Astrocyte of the hippocampus (primary cell): ENCODE measurements at regions not wholly inside any gene's neighbourhood (a gene's known extent, or its start where the extent isn't known, plus 50 kb on each side); places are given as distances from the start of the nearest gene placed in this dataset.
A peak's percentile ranks its signal among the peaks of the same experiment; 100 is the strongest.
"Not testable (repeated sequence)": the region's sequence is repeated elsewhere in the genome, so short reads cannot be mapped to it uniquely, and the experiment has no call there.

ENCODE experiments used
- DNase-seq: peaks from one replicate; pipeline ENCODE4 v3.0.0; 2011; ENCODE audit warnings: low read depth, low spot score

GRCh38 chr17:77337150-77337549, 196.4 kb downstream of the SEC14L1 start:
- no peak for DNase-seq

- no peak for DNase-seq
Observed at GRCh38 chr17:77341069-77341541, 200.3 kb downstream of the SEC14L1 start.

GRCh38 chr17:77342656-77342990, 201.9 kb downstream of the SEC14L1 start:
- DNase-seq: not testable (repeated sequence)

- DNase-seq: no peak
Observed at GRCh38 chr17:77343031-77343800, 202.4 kb downstream of the SEC14L1 start.

DNA sequence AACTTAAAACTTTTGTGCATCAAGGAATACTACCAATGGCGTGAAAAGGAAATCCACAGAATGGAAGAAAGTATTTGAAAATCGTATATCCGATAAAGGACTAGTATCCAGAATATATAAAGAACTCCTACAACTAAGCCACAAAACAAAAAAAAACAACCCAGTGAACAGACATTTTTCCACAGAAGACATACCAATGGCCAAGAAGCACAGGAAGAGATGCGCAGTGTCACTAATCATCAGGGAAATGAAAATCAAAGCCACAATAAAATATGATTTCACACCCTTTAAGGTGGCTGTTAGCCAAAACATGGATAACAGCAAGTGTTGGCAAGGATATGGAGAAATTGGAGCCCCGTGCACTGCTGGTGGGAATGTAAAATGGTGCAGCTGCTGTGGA, 203.3 kb downstream of the SEC14L1 start:
- no peak for DNase-seq

GRCh38 chr17:77345260-77345910, 204.6 kb downstream of the SEC14L1 start:
- no peak for DNase-seq

DNA sequence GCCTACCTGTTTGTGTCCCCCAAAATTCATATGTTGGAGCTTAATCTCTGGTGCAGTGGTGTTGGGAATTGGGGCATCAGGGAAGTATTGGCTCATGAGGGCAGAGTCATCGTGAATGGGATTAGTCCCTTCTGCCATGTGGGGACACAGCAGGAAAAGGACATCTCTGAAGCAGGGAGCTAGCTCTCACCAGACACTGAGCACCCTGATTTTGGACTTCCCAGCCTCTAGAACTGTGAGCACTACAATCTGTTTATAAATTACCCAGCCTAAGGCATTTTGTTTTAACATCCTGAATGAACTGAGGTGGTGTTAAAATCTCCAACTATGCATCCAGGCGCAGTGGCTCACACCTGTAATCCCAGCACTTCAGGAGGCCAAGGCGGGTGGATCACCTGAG, 206.0 kb downstream of the SEC14L1 start:
- no peak for DNase-seq

DNA sequence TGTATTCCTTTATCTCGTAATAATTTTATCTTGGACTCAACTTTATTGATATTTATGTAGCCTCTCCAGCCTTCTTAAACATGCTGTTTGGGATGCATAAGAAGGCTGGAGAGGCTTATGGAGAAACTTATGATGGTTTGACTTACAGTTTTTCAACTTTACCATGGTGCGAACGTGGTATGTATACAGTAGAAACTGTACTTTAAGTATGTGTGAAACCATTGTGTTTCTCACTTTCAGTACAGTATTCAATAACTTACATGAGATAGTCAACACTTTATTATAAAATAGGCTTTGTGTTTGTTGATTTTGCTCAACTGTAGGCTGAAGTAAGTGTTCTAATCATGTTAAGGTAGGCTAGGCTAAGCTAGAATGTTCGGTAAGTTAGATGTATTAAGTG, 206.8 kb downstream of the SEC14L1 start:
- DNase-seq: no peak

GRCh38 chr17:77349976-77350830, 209.4 kb downstream of the SEC14L1 start:
- no peak for DNase-seq

DNA sequence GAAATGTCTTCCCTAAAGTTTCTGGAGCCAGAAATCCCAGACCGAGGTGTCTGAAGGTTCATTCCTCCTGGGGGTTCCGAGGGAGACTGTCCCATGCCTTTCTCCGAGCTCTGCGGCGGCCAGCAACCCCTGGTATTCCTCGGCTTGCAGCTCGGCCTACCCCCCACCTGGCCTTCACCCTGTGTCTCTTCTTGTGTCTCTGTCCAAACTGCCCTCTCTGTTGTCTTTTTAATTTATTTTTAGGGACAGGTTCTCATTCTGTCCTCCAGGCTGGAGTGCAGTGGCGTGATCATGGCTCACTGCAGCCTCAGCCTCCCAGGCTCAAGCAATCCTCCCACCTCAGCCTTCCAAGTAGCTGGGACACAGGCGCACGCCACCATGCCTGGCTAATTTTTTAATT, 211.7 kb downstream of the SEC14L1 start:
- DNase-seq: no peak

DNA sequence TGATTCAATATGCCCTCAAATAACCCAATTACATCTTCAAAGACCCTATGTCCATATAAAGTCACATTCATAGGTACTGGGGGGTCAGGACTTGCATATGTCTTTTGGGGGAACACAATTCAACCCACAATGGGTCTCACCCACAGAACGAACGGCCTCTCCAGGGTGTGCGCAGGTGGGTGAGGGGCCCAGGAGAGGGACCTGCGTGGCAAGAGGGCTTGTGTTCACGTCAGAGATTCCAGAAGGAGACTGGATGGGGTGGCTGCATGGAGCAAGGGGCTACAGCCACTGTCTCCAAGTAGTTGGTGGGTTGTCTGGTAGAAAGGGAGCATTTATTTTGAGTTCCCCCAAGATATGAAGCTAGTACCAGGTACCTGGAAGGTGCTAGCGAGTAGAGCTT, 212.2 kb downstream of the SEC14L1 start:
- DNase-seq: no peak

DNA sequence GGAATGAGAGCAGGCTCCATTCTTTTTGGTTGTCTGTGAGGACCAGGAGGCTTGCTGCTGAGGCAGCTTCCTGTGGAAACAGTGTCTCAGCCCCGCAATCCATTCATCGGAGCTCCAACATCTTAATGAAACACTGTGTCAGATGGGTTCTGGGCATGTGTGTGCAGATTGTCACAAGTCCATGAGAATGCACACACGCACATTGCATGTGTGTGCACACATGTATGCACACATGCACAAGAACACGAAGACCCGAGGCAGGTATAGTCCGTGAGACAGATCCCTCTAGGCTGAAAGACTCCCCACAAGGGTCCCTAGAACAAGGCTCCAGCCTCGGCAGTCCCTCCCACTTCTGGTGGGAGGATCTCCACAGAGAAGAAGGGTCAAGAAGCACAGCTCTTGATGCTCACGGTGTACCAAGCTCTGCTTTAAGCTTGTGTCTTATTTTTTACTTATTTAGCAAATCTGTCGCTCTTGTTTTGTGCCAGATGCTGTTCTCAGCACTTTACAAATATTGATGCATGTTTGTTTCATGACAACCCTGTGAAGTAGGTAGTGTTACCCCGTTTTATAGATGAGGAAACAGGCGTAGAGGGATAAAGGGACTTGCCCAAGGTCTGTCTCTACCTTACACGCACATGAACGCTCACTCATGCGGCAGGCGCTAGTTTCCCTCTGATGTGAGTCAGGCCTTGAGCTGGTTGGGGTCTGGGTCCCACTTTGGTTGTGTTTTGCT, 213.1 kb downstream of the SEC14L1 start:
- no peak for DNase-seq

DNA sequence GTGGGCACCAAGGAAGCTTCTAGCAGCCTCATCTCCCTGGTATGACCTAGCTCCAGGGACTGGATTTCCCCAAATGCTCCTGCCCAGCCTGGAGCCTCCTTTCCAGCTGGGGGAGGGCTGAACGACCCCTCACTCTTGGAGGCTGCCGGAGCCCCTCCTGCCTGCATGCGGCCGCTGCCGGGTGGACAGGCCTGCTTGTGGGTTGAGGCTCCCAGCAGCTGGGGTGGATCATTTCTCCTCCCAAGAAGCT, 213.6 kb downstream of the SEC14L1 start:
- DNase-seq: no peak

DNA sequence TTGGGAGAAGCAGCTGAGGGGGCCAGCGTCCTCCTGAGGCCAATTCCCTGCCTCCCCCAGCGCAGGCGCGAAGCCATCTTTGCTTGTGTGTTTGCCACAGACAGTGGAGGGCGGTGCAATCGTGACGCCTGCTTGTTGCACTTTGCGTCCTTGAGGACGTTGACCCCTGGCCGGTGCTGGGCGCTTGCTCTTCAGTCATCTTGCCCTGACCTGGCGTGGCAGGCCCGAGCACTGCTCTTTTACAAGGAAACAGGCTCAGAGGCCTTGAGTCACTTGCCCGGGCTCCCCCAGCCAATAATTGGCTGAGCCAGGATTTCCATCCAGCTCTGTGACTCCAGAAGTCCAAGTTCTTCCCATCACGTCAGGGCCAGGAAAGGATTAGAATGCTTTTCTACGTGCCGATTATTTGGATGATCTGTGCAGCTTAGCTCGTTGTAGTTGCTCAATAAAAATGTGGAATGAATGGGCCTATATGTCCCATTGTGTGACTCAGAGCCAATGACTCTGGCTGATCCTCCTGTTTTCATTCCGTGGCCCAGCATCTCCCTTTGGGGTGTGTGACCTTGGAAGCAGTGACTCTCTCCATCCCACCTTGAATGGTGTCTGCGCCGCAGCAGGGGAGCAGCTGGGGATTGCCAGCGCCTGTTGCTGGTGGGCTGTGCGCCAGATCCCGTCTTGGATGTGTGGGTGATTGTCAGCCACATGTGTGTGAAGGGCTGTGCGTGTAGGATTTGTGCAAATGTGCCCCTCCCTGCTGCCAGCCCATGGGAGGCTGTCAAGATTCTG, 214.1 kb downstream of the SEC14L1 start:
- no peak for DNase-seq

GRCh38 chr17:77356109-77356689, 215.4 kb downstream of the SEC14L1 start:
- no peak for DNase-seq

DNA sequence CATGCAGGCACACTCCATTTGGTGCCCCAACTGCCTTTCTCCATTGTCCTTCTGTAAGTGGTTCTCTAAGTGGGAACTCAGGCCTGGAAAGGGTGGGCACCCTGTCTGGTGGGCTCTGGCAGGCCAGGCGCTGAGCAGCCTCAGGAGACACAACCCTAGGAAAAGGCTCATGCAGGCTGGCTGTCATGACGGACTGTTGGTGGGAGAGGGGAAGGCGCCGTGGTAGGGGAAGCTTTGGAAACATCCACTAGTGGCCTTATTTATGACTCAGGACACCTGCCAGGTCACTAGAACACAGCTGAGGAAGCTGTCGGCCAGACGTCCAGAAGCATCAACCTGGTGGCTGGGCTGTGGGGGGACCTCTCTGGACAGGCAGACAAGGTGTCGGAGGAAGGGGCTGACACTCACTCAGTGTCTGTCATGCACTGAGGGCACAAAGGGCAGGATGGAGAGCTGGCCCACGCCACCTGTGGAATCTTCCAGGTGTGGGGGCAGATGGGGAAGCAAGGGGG, 216.0 kb downstream of the SEC14L1 start:
- no peak for DNase-seq

- DNase-seq: no peak
Observed at GRCh38 chr17:77358801-77359200, 218.0 kb downstream of the SEC14L1 start.

DNA sequence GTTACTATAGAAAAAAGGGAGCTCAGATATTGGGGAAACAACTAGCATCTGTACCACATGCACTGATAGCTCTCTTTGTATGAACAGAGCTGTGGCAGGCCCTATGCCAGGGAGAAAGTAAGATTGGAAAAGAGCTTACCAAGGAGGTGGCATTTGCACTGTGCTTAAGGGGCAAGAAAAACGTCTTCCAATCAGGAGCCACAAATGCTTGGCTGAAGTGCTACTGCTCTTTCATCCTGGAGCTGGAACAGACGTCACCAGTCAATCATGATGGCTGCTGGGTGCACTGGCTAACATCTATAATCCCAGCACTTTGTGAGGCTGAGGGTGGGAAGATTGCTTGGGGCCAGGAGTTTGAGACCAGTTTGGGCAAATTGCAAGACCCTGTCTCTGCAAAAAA, 218.5 kb downstream of the SEC14L1 start:
- DNase-seq: no peak

- no peak for DNase-seq
Observed at GRCh38 chr17:77361986-77362620, 221.3 kb downstream of the SEC14L1 start.

DNA sequence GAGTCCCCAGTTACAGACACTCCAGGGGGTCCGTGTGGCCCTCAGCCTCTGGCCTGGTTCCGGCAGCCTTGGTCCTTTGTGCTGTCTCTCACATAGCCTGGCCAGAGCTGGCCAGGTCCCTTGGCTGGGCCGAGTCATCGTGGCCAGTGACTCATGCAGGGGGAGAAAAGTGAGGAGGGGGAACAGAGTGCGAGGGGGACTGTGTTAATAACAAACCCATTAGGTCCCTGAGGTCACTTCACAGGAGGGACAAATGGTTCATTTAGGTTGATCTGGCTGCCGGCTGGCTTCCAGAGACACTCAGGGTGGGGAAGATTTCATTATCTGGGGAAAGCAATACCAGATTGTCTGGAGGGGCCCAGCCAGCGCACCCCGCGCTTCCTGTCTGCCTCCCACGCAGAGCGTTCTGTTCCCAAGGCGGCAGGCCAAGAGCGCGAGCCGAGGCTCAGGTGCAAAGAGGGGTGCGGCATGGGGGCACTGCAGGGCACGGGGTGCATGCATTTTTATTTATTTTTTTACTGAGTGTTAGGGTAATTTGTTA, 223.1 kb downstream of the SEC14L1 start:
- DNase-seq: peak; percentile 77
